ENCODE measurements at regions not wholly inside any gene's neighbourhood (a gene's known extent, or its start where the extent isn't known, plus 50 kb on each side); places are given as distances from the start of the nearest gene placed in this dataset.

- DNase-seq (ENCODE audit: low spot score), result no peak
- no peak for FAIRE-seq
Observed at GRCh38 chr16:65489531-65490023, 367.7 kb upstream of the CDH11 start.

GRCh38 chr16:65487231-65487630, 365.4 kb upstream of the CDH11 start:
- no peak for DNase-seq (ENCODE audit: low spot score)
- no peak for FAIRE-seq

GRCh38 chr16:65481956-65482355, 360.1 kb upstream of the CDH11 start:
- no peak for DNase-seq (ENCODE audit: low spot score)
- FAIRE-seq, result no peak

- no peak for DNase-seq (ENCODE audit: low spot score)
- FAIRE-seq, result no peak
Observed at GRCh38 chr16:65480281-65481091, 358.6 kb upstream of the CDH11 start.

- DNase-seq (ENCODE audit: low spot score) (no peak), FAIRE-seq (no peak)
Observed at GRCh38 chr16:65476448-65476955, 354.6 kb upstream of the CDH11 start.

DNA sequence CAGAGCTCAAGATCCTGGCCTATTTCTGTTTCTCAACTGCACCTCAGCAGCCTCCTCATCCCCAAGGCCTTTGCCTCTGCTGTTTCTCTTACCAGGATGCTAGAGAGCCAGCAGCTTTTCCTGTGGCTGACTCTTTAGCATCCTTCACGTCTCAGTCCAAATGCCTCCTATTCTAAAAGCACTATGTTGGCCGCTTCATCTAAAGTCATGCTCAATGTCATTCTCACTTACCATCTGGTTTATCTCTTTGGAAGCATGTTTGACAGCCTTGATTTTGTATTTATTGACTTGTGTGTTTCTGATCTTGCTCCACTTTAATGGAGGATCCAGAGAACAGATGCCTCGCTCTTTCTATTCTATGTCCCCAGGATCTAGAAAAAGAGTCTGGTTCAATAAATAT, 351.8 kb upstream of the CDH11 start:
- FAIRE-seq, result no peak

DNA sequence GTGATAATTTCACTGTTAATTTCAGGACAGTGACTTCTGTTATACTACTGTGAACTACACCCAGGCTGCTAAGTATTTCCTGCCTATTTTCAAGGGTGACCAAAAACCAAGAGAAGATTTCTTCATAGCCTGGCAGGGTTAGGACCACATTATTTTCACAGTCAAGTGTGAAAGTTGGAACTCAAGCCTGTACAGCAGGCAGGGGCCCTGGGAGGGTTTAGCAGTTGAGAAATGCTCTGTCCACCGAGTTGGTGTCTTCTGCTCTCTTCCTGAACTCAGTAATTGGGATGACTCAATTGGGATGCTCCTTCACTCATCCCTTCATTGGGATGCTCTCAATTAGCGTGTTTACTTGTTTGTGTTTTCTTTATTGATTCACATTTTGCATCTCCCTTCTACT, 347.3 kb upstream of the CDH11 start:
- no peak for DNase-seq (ENCODE audit: low spot score)
- no peak for FAIRE-seq

More for the DNA sequence above, 351.8 kb upstream of the CDH11 start:
- no peak for DNase-seq (ENCODE audit: low spot score)

DNA sequence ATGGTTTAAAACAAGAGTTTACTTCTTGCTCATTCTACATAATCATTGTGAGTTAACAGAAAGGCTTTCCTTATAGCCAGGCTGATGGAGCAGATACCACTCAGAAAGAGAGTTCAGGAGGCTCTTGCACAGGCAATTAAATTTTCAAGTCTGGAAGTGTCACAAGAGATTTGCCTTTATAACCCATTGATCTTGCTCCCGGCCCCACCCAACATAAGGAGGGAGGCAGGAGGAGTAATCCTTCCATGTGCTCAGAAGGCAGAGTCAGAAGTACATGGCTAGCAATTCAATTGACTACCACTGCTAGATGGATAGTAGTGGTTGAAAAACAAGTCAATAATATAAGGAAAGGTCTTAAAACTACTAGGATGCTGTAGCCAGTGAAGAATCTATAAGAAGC, 346.3 kb upstream of the CDH11 start:
- DNase-seq (ENCODE audit: low spot score), result no peak
- no peak for FAIRE-seq

DNA sequence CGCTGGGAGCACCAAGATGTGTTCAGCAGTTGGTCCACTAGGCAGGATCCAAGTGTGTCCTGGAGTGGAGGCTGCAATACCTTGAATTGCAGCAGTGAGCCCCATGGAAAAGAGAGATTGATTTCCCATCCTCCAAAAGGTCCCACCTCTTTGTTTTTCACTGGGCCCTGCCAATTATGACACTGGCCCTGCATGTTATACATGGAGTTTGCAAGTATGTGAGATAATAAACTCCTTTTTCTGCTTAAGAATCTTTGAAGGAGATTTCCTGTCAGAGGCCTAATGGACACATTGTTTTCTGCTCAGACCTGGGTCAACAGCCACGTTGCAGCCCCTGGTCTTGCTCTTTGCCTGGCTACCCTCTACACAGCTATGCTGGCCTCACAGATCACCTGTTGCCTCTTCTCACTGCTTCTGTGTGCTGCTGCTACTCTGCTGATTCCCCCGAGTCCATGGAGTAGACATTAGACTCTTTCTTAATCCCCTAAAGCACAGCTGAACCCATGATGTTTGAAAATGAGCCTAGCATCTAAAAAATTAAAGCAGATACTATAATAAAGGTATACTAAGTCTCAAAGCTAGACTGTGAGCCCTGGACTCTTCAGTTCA, 341.9 kb upstream of the CDH11 start:
- FAIRE-seq (no peak), DNase-seq (ENCODE audit: low spot score) (no peak)

GRCh38 chr16:65457084-65457483, 335.2 kb upstream of the CDH11 start:
- DNase-seq (ENCODE audit: low spot score), result no peak
- FAIRE-seq, result no peak

DNA sequence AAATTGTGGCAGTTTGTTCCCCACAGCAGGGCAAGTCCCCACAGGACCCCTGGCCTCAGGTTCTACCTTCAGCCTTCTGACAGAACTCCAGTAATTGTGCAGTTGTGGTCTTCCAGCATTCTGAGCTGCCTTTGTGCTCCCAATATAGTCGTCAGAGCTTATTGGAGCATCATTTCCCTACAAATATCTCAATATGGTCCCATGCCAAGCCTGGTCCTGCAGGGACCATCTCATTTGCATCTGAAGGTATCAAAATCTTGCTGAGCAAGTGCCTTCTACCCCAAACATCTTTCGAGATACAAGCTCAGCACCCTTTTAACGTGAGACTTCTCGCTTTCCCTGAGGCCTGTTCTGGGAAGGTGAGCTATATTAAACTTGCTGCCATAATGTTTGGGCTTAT, 333.9 kb upstream of the CDH11 start:
- DNase-seq (ENCODE audit: low spot score) (no peak), FAIRE-seq (no peak)

- no peak for FAIRE-seq
- DNase-seq (ENCODE audit: low spot score), result no peak
Observed at GRCh38 chr16:65453646-65454045, 331.8 kb upstream of the CDH11 start.

- FAIRE-seq (no peak), DNase-seq (ENCODE audit: low spot score) (no peak)
Observed at GRCh38 chr16:65449526-65449925, 327.7 kb upstream of the CDH11 start.

DNA sequence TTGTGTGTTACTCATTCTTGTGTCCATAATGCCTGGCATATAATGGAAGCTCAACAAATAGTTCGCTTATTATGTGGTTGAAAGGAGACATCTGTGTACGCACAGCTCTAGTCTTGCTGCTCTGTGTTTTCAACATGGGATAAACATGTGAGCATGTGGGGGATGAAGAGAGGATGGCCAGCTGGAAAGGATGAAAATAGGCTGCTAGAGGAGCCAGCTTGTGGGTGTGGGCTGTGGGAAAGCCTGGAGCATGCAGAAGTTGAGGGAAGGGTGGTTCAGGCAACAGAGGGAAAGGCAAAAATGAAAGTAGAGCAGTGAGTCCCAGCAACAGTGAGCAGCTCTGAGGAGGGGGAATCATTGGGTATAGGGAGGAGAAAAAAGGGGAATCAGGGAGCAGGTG, 324.6 kb upstream of the CDH11 start:
- DNase-seq (ENCODE audit: low spot score) (no peak), FAIRE-seq (no peak)

- no peak for DNase-seq (ENCODE audit: low spot score)
- no peak for FAIRE-seq
Observed at GRCh38 chr16:65445313-65446260, 323.7 kb upstream of the CDH11 start.

- FAIRE-seq, result no peak
- no peak for DNase-seq (ENCODE audit: low spot score)
Observed at GRCh38 chr16:65441501-65441900, 319.6 kb upstream of the CDH11 start.

- DNase-seq (ENCODE audit: low spot score) (no peak), FAIRE-seq (no peak)
Observed at GRCh38 chr16:65429504-65430181, 307.8 kb upstream of the CDH11 start.

DNA sequence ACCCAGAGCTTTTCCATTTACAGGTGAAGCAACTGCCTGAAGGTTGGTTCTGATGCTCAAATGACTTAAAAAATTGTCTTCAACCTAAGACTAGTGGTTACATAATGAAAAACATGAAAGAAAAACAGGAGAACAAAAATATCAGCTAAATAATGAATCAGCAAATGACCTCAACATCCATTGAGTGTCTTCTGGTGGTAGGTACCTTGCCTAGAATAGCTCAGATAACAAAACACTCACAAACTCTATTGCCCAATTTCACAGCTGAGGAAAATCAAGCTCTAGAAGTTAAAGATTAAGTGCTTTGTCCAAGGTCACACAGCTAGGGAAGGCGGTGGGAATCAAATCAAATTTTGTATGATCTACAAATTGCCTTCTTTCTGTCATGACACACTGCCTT, 304.6 kb upstream of the CDH11 start:
- no peak for DNase-seq (ENCODE audit: low spot score)
- FAIRE-seq, result no peak

GRCh38 chr16:65422934-65423333, 301.1 kb upstream of the CDH11 start:
- FAIRE-seq (no peak), DNase-seq (ENCODE audit: low spot score) (no peak)

GRCh38 chr16:65421596-65421995, 299.7 kb upstream of the CDH11 start:
- FAIRE-seq (no peak), DNase-seq (ENCODE audit: low spot score) (no peak)

DNA sequence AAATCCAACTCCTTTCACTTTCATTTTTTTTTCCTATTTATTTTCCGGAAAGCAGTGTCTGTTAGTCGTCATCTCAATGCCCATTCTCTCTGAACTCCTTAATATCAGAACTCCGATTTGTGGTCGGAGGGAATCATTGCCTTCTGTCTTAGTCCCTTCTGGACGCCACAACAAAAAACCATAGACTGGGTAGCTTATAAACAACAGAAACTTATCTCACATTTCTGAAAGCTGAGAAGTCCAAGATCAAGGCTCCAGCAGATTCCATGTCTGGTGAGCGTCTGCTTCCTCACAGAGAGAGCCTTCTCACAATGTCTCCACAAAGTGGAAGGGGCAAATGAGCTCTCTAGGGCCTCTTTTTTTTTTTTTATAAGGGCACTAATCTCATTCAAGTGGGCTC, 296.6 kb upstream of the CDH11 start:
- no peak for FAIRE-seq
- DNase-seq (ENCODE audit: low spot score), result no peak

All from urothelium cell line (cell line).